ENCODE measurements at regions not wholly inside any gene's neighbourhood (a gene's known extent, or its start where the extent isn't known, plus 50 kb on each side); places are given as distances from the start of the nearest gene placed in this dataset.

DNA sequence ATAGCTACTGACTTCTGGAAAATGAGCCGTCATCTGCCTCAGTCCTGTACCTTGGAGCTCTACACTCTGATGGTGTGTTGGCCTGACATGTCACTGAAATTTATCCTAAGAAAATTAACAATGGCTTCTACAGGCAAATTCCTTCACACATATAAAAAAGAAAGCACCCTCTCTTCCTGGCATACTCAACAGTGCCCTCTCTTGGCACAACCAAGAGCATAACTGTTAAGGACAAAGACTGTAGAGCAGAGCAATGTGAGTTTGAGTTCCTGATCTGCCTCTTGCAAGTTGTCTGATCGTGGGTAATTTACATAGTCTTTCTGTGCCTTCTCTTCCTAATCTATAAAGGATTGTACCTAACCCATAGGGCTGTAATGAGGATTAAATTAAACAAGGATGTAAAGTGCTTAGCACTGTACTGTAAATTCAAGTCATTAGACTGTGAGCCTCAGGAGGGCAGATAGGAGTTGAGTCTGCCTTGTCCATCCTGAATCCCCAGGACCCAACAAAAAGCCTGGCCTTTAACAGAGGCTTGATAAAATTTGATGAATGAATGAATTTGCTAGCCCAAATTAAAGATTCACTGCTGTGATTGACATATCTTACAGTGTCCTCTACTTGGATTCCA is 83.5 kb downstream of the SYF2 start:
- Histone ChIP-seq H2AFZ (no peak overlapping the region), H3K9me2 (replicated peaks; ENCODE audit: insufficient read depth) (no peaks in the 10 kb centered on the region), H3K27me3 (no peaks in the 10 kb centered on the region), H4K20me1 (ENCODE audit: insufficient read depth, poor library complexity, severe bottlenecking) (no peaks in the 10 kb centered on the region), H3K36me3 (replicated peaks; ENCODE audit: insufficient read depth, low read depth) (no peaks in the 10 kb centered on the region), H3K79me2 (no peaks in the 10 kb centered on the region), H3K4me1 (ENCODE audit: insufficient read depth) (no peaks in the 10 kb centered on the region), H3K27ac (no peak overlapping the region), H3K4me3 (no peak overlapping the region), H3K9me3 (ENCODE audit: low read depth) (no peaks in the 10 kb centered on the region), H3K4me2 (no peak overlapping the region)
- no peak for TF ChIP-seq EZH2 (IDR thresholded peaks at IDR 0.05; ENCODE audit: borderline replicate concordance)
- TF ChIP-seq EZH2phosphoT487 (IDR thresholded peaks at IDR 0.05; ENCODE audit: low read depth, severe bottlenecking, unreplicated experiment): no peak
- TF ChIP-seq, protein P1, sequence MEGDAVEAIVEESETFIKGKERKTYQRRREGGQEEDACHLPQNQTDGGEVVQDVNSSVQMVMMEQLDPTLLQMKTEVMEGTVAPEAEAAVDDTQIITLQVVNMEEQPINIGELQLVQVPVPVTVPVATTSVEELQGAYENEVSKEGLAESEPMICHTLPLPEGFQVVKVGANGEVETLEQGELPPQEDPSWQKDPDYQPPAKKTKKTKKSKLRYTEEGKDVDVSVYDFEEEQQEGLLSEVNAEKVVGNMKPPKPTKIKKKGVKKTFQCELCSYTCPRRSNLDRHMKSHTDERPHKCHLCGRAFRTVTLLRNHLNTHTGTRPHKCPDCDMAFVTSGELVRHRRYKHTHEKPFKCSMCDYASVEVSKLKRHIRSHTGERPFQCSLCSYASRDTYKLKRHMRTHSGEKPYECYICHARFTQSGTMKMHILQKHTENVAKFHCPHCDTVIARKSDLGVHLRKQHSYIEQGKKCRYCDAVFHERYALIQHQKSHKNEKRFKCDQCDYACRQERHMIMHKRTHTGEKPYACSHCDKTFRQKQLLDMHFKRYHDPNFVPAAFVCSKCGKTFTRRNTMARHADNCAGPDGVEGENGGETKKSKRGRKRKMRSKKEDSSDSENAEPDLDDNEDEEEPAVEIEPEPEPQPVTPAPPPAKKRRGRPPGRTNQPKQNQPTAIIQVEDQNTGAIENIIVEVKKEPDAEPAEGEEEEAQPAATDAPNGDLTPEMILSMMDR (IDR thresholded peaks at IDR 0.05; ENCODE audit: poor library complexity): no peak
- no peak for DNase-seq (ENCODE audit: low spot score)
- 47% methylated on average over 2 of the region's 2 CpGs for WGBS (ENCODE audit: low lambda C conversion rate, missing lambda C conversion rate)

DNA sequence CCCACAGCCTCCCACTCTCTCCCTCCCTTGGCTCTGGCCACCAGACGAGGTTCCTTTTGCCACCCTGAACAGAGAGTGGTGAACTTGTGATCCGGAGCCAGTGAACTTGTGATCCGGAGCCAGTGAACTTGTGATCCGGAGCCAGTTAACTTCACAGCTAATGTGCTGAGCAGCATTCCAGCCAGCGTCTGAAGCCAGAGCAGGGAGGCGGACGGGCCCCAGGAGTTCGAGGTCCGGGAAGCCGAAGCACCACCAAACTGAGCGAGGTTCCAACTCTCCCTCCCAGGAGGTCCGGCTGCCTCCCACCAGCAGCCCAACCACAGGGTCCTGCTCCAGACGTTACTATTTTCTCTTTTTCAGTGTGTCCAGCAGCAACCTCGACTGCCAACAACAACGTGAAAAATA is 85.8 kb downstream of the SYF2 start:
- Histone ChIP-seq H3K9me3 (ENCODE audit: low read depth) (no peaks in the 10 kb centered on the region), H3K4me1 (ENCODE audit: insufficient read depth) (no peaks in the 10 kb centered on the region), H3K4me3 (no peak overlapping the region), H3K27me3 (no peaks in the 10 kb centered on the region), H3K9me2 (replicated peaks; ENCODE audit: insufficient read depth) (no peaks in the 10 kb centered on the region), H3K4me2 (no peak overlapping the region), H3K36me3 (replicated peaks; ENCODE audit: insufficient read depth, low read depth) (no peaks in the 10 kb centered on the region), H2AFZ (no peak overlapping the region), H3K79me2 (no peaks in the 10 kb centered on the region), H3K27ac (no peak overlapping the region), H4K20me1 (ENCODE audit: insufficient read depth, poor library complexity, severe bottlenecking) (no peaks in the 10 kb centered on the region)
- TF ChIP-seq, protein P1 (IDR thresholded peaks at IDR 0.05; ENCODE audit: poor library complexity): no peak
- TF ChIP-seq EZH2 (IDR thresholded peaks at IDR 0.05; ENCODE audit: borderline replicate concordance) (no peak), EZH2phosphoT487 (IDR thresholded peaks at IDR 0.05; ENCODE audit: low read depth, severe bottlenecking, unreplicated experiment) (no peak)
- 85% methylated on average over 15 of the region's 15 CpGs for WGBS (ENCODE audit: low lambda C conversion rate, missing lambda C conversion rate)
- DNase-seq (ENCODE audit: low spot score): no peak

DNA sequence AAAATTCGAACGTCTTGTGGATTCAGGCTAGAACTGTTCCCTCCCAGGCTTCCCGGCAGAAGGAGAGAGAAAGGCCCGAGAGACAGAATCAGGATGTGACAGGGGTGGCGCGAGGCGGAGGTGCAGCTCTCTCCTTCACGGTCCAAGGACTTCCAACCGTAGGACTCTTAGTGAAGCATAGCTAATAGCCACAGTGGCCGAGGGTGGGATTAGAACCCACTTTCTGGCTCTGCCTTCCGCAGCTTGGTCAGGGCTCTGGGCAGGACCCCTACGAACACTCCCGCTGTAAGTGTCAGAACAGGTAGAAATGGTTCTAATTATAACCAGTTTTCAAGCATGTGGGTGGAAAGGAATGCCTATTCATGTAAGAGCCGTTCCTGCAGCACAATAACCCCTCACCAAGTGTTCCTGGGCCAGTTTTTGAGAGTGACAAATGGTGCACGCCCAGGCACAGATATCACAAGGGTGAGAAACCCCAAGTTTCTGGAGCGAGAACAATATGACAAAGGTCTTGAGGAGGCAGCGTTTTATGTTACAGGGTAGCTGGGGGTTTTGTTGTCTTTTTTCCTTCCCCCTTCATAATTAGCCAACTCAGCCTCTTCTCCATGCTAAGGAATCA is 86.4 kb downstream of the SYF2 start:
- H3K9me2 ChIP-seq (replicated peaks; ENCODE audit: insufficient read depth): no peaks in the 10 kb centered on the region
- H4K20me1 ChIP-seq (ENCODE audit: insufficient read depth, poor library complexity, severe bottlenecking): no peaks in the 10 kb centered on the region
- no peak overlapping the region for H3K4me3 ChIP-seq
- H3K4me2 ChIP-seq: no peak overlapping the region
- no peaks in the 10 kb centered on the region for H3K79me2 ChIP-seq
- H2AFZ ChIP-seq: no peak overlapping the region
- no peak overlapping the region for H3K27ac ChIP-seq
- WGBS (ENCODE audit: low lambda C conversion rate, missing lambda C conversion rate): 93% methylated on average over 17 of the region's 17 CpGs
- no peaks in the 10 kb centered on the region for H3K4me1 ChIP-seq (ENCODE audit: insufficient read depth)
- DNase-seq (ENCODE audit: low spot score): no peak
- no peaks in the 10 kb centered on the region for H3K36me3 ChIP-seq (replicated peaks; ENCODE audit: insufficient read depth, low read depth)
- H3K27me3 ChIP-seq: no peaks in the 10 kb centered on the region
- TF ChIP-seq, protein P1 (IDR thresholded peaks at IDR 0.05; ENCODE audit: poor library complexity): no peak
- TF ChIP-seq EZH2phosphoT487 (IDR thresholded peaks at IDR 0.05; ENCODE audit: low read depth, severe bottlenecking, unreplicated experiment) (no peak), EZH2 (IDR thresholded peaks at IDR 0.05; ENCODE audit: borderline replicate concordance) (no peak)
- H3K9me3 ChIP-seq (ENCODE audit: low read depth): no peaks in the 10 kb centered on the region
